GM12878 (cell line): ENCODE measurements at regions not wholly inside any gene's neighbourhood (a gene's known extent, or its start where the extent isn't known, plus 50 kb on each side); places are given as distances from the start of the nearest gene placed in this dataset.

Source experiments
- ATAC-seq: fragments of 200-7000 bp; cut with Tn5 transposase; 3 replicates; pipeline ENCODE4 v1.9.1; 2020; ENCODE audit warnings: mild to moderate bottlenecking, moderate library complexity
- BruUV-seq: library from RNA; stranded (reverse); fragments of 400-500 nt; replicated peaks from 2 replicates; lab custom pipeline; 2021; lab: Mats Ljungman, UMichigan
- CTCF ChIA-PET: fragments of 300-600 bp; sonication (Branson Sonifier 250); formaldehyde crosslinking; extraction: SDS; loops from one replicate; lab custom pipeline; 2021; ENCODE audit warnings: inconsistent platforms; lab: Yijun Ruan, JAX
- POLR2A ChIA-PET: fragments of 350-600 bp; formaldehyde crosslinking; extraction: SDS; loops from one replicate; lab custom pipeline; 2021; ENCODE audit warnings: inconsistent platforms; lab: Charles Lee
- RAD21 ChIA-PET: fragments of 300-600 bp; sonication (Branson Sonifier 250); formaldehyde crosslinking; loops from one replicate; lab custom pipeline; 2023; ENCODE audit warnings: antibody characterized with exemption; ENCODE audit not compliant: unreplicated experiment; lab: Charles Lee
- SMC1A ChIA-PET: fragments of 300-600 bp; sonication (Branson Sonifier 250); formaldehyde crosslinking; loops from one replicate; lab custom pipeline; 2023; ENCODE audit not compliant: unreplicated experiment, uncharacterized antibody; lab: Charles Lee
- DNase-seq: peaks from one replicate; pipeline ENCODE4 v3.0.0-alpha.2; 2011; ENCODE audit warnings: low read depth, low spot score
- FAIRE-seq: peaks from 3 replicates; lab custom pipeline; 2011; peaks lifted over from hg19 to GRCh38; lab: Jason Lieb, UNC
- H2AFZ ChIP-seq: 2 replicates; pipeline ENCODE4 v1.6.0; 2011; ENCODE audit warnings: low read depth, low read length, control low read depth; ENCODE audit not compliant: control insufficient read depth
- H3K27ac ChIP-seq: 2 replicates; pipeline ENCODE4 v1.5.1; 2011; ENCODE audit warnings: control low read depth; ENCODE audit not compliant: control insufficient read depth, insufficient read depth
- H3K27me3 ChIP-seq, 2 experiments: replicated peaks in 1 of 2; 2 replicates each; pipeline versions ENCODE4 v1.6.0 to v1.6.1; 2011; ENCODE audit warnings: low read length in 1 of 2; ENCODE audit not compliant: control insufficient read depth in 2 of 2, insufficient read depth in 2 of 2
- H3K36me3 ChIP-seq, 2 experiments: 2 replicates each; pipeline ENCODE4 v1.5.1; 2011; ENCODE audit warnings: low read length in 1 of 2; ENCODE audit not compliant: control insufficient read depth in 2 of 2, insufficient read depth in 2 of 2
- H3K4me1 ChIP-seq: 2 replicates; pipeline ENCODE4 v1.6.1; 2011; ENCODE audit warnings: mild to moderate bottlenecking, low read length, moderate library complexity, mixed read lengths; ENCODE audit not compliant: control insufficient read depth, insufficient read depth
- H3K4me2 ChIP-seq: 2 replicates; pipeline ENCODE4 v1.6.0; 2011; ENCODE audit warnings: control low read depth; ENCODE audit not compliant: control insufficient read depth, insufficient read depth
- H3K4me3 ChIP-seq: fragments of 200-600 bp; sonication (generic); 2 replicates; pipeline ENCODE4 v1.5.1; 2016
- H3K79me2 ChIP-seq: 2 replicates; pipeline ENCODE4 v1.6.0; 2011; ENCODE audit warnings: low read length; ENCODE audit not compliant: control insufficient read depth, insufficient read depth
- H3K9ac ChIP-seq: 2 replicates; pipeline ENCODE4 v1.8.0; 2011; ENCODE audit warnings: low read length, control low read depth, mixed read lengths; ENCODE audit not compliant: control insufficient read depth, insufficient read depth
- H3K9me3 ChIP-seq: replicated peaks from 3 replicates; pipeline ENCODE4 v1.5.1; 2011; ENCODE audit warnings: mild to moderate bottlenecking, low read length; ENCODE audit not compliant: control insufficient read depth, insufficient read depth
- H4K20me1 ChIP-seq: 2 replicates; pipeline ENCODE4 v1.6.0; 2011; ENCODE audit not compliant: control insufficient read depth, insufficient read depth
- ETV6 ChIP-seq, 2 experiments: fragments of 450-650 bp in 1 of 2; IDR thresholded peaks in 1 of 2; conservative IDR thresholded peaks in 1 of 2; 2 replicates each; pipeline ENCODE4 v1.6.1; 2014; ENCODE audit warnings: antibody characterized with exemption in 1 of 2, borderline replicate concordance in 1 of 2, low read depth in 1 of 2, mild to moderate bottlenecking in 1 of 2, moderate library complexity in 1 of 2
- FOXM1 ChIP-seq: IDR thresholded peaks from 2 replicates; pipeline ENCODE4 v1.6.1; 2012; ENCODE audit warnings: low read depth, mild to moderate bottlenecking, inconsistent platforms, low read length, moderate library complexity
- HDGF ChIP-seq: fragments of 450-650 bp; IDR thresholded peaks from 2 replicates; pipeline ENCODE4 v1.6.1; 2016; ENCODE audit warnings: antibody characterized with exemption
- HSF1 ChIP-seq: fragments of 150-350 bp; IDR thresholded peaks from 2 replicates; pipeline ENCODE4 v1.6.1; 2014; ENCODE audit warnings: mild to moderate bottlenecking, low read depth, low read length
- MLLT1 ChIP-seq: fragments of 450-650 bp; IDR thresholded peaks from 2 replicates; pipeline ENCODE4 v1.6.1; 2016; ENCODE audit warnings: mild to moderate bottlenecking
- NFIC ChIP-seq: IDR thresholded peaks from 2 replicates; pipeline ENCODE4 v1.6.1; 2012; ENCODE audit warnings: low read depth, mild to moderate bottlenecking, inconsistent platforms, low read length, moderate library complexity
- NFYB ChIP-seq: IDR thresholded peaks from 2 replicates; pipeline ENCODE4 v1.6.1; 2011; ENCODE audit warnings: low read depth, mild to moderate bottlenecking, low read length, improper control_type of control experiment, moderate library complexity; ENCODE audit not compliant: insufficient read depth
- PAX5 ChIP-seq: IDR thresholded peaks from 2 replicates; pipeline ENCODE4 v1.6.1; 2011; ENCODE audit warnings: low read depth, low read length, borderline replicate concordance
- PML ChIP-seq: IDR thresholded peaks from 2 replicates; pipeline ENCODE4 v1.6.1; 2012; ENCODE audit warnings: low read length, inconsistent platforms
- RUNX3 ChIP-seq: IDR thresholded peaks from 2 replicates; pipeline ENCODE4 v1.6.1; 2012; ENCODE audit warnings: low read length, inconsistent platforms
- SUPT20H ChIP-seq: IDR thresholded peaks from 2 replicates; pipeline ENCODE4 v1.6.1; 2011; ENCODE audit warnings: low read depth, mild to moderate bottlenecking, low read length, moderate library complexity, borderline replicate concordance; ENCODE audit not compliant: control insufficient read depth
- ZNF622 ChIP-seq: fragments of 450-650 bp; IDR thresholded peaks from 2 replicates; pipeline ENCODE4 v1.6.1; 2017; ENCODE audit warnings: mild to moderate bottlenecking, inconsistent platforms
- WGBS: methylation state at CpG from one replicate; pipeline ENCODE4 v1.1.6; 2016; ENCODE audit warnings: low lambda C conversion rate; ENCODE audit not compliant: insufficient replicate concordance, insufficient coverage; ENCODE audit errors: missing lambda C conversion rate; 5-methylcytosine and 5-hydroxymethylcytosine counted together
- in situ Hi-C: fragments of 300-500 bp; cut with MboI; formaldehyde crosslinking; loops from 9 replicates; pipeline ENCODE4 v1.14.3; 2018; ENCODE audit warnings: mixed read lengths
- intact Hi-C: fragments of 100-400 bp; cut with micrococcal nuclease; formaldehyde crosslinking; loops from one replicate; pipeline ENCODE4 v1.14.2; 2022; ENCODE audit not compliant: unreplicated experiment

GRCh38 chr3:124288996-124289395 is 297.1 kb upstream of the ROPN1 start:
- ChIA-PET RAD21 (no interaction called here), SMC1A (interaction anchor here (1.7 kb wide), 1 partner anchor 29 kb away, joined by 7 read pairs; no protein-coding TSS in a partner anchor), POLR2A (no interaction called here), CTCF (no interaction called here)
- H3K4me3 ChIP-seq: no peak overlapping the region
- no peaks in the 10 kb centered on the region for H3K9me3 ChIP-seq
- H3K79me2 ChIP-seq: no peaks in the 10 kb centered on the region
- TF ChIP-seq SUPT20H (no peak), HSF1 (no peak)
- ATAC-seq: no peak
- intact Hi-C loops (loop anchor here (10.0 kb wide), 1 partner anchor 204 kb away; no protein-coding TSS in a partner anchor), in situ Hi-C loops (no loop called here)
- no peaks in the 10 kb centered on the region; a peak in 1 of 4 replicates for H3K27me3 ChIP-seq
- H3K4me1 ChIP-seq: no peaks in the 10 kb centered on the region; the same call in 1 of the 2 replicates
- no peaks in the 10 kb centered on the region for H4K20me1 ChIP-seq
- H3K36me3 ChIP-seq: no peaks in the 10 kb centered on the region
- no peak overlapping the region for H3K27ac ChIP-seq
- DNase-seq: no peak
- no peak overlapping the region for H3K9ac ChIP-seq
- no TSS peak for BruUV-seq
- no peak overlapping the region for H2AFZ ChIP-seq
- H3K4me2 ChIP-seq: no peak overlapping the region
- no peak for FAIRE-seq

- intact Hi-C loops (no loop called here), in situ Hi-C loops (no loop called here)
- ChIA-PET POLR2A (no interaction called here), CTCF (interaction anchor here (1.3 kb wide), 1 partner anchor 10 kb away, joined by 4 read pairs; no protein-coding TSS in a partner anchor), RAD21 (no interaction called here), SMC1A (no interaction called here)
- BruUV-seq: no TSS peak
- H3K27ac ChIP-seq: no peak overlapping the region
- no peaks in the 10 kb centered on the region; the same call in 1 of the 2 replicates for H3K4me1 ChIP-seq
- no peaks in the 10 kb centered on the region for H3K9me3 ChIP-seq
- H2AFZ ChIP-seq: no peak overlapping the region
- no peak overlapping the region for H3K4me3 ChIP-seq
- no peak overlapping the region for H3K4me2 ChIP-seq
- H4K20me1 ChIP-seq: no peaks in the 10 kb centered on the region
- FAIRE-seq (no peak), DNase-seq (no peak), ATAC-seq (no peak)
- H3K36me3 ChIP-seq: no peaks in the 10 kb centered on the region
- H3K27me3 ChIP-seq: no peaks in the 10 kb centered on the region; a peak in 1 of 4 replicates
- no peak overlapping the region for H3K9ac ChIP-seq
- H3K79me2 ChIP-seq: no peaks in the 10 kb centered on the region
- WGBS: 30% methylated on average over 2 of the region's 2 CpGs
- TF ChIP-seq PML (no peak), ZNF622 (no peak), PAX5 (no peak), NFIC (no peak), ETV6 (conservative IDR thresholded peaks at IDR 0.05 in 1 of 2, IDR thresholded peaks at IDR 0.05 in 1 of 2; ENCODE audit: borderline replicate concordance in 1 of 2, low read depth in 1 of 2) (no peak), HSF1 (no peak), MLLT1 (no peak), RUNX3 (no peak), HDGF (no peak), NFYB (no peak), FOXM1 (no peak)
Measured at GRCh38 chr3:124291008-124291407, 299.1 kb upstream of the ROPN1 start.
